GM19023 (cell line): ENCODE measurements at regions not wholly inside any gene's neighbourhood (a gene's known extent, or its start where the extent isn't known, plus 50 kb on each side); places are given as distances from the start of the nearest gene placed in this dataset.

Experiments
- ATAC-seq: cut with Tn5 transposase; IDR thresholded peaks from one replicate; pipeline ENCODE4 v1.9.1; 2021; ENCODE audit warnings: mild to moderate bottlenecking, moderate library complexity; ENCODE audit not compliant: unreplicated experiment

GRCh38 chr3:89624494-89624893, 517.1 kb downstream of the EPHA3 start:
- no peak for ATAC-seq

DNA sequence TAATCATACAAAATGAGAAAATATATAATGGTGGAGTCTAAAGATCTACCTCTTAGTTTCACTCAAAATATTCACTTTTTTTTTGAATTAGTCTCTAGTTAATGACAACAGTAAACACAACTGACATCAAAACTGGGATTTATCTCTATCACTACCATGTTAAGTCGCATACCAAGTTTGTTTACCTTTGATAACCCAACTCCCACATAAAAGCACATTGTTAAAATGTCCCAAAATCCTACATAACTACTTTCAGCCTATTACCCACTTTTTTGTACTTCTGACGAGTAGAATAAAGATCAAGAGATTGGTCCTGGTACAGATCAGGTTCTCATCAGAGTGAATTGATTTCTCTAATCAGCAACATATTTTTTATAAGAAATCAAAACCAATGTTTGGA, 518.5 kb downstream of the EPHA3 start:
- no peak for ATAC-seq

- no peak for ATAC-seq
Observed at GRCh38 chr3:89628856-89629670, 521.6 kb downstream of the EPHA3 start.

DNA sequence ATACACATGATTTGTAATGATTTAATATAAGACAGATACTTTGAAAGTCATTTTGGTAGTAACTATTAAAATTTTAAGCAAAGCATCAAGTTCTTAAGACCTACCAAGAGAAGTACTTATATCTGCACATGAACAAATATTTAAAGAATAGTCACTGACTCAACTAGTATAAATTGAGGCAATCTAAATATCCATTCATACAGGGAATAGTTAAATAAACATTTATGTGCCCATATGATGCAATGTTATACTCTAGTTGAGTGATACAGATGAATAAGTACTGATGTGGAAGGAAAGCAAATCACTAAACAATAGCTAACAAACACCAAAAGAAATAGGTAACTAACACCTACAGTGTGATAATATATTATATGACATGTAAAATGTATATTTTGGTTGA, 527.7 kb downstream of the EPHA3 start:
- ATAC-seq: no peak

DNA sequence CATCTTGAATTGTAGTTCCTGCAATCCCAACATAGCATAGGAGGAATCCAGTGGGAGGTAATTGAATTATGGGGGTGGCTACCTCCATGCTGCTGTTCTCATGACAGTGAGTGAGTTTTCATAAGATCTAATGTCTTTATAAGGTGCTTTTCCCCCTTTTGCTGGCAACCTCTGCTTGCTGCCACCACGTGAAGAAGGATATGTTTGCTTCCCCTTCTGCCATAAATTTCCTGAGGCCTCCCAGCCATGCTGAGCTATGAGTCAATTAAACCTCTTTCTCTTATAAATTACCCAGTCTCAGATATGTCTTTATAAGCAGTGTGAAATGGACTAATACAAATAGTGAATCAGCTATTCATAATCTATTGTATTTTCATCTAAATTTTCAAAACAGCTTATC, 537.3 kb downstream of the EPHA3 start:
- ATAC-seq: no peak

DNA sequence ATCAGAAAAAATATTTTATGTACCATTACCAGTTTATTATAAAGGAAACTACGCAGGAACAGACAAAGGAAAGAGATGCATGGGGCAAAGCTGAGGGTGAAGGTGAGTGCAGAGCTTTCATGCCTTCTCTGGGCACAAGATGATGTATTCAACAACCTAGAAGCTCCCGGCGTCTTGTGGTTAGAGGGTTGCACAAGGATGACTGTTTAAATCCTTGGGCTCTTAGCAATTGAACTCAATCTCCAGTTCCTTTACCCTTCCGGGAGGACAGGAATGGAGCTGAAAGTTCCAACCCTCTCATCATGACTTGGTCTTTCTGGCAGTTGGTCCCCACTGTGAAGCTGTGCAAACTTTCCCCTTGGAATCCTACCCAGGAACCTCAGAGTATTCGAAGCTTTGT, 542.0 kb downstream of the EPHA3 start:
- no peak for ATAC-seq

GRCh38 chr3:89654031-89654430, 546.6 kb downstream of the EPHA3 start:
- no peak for ATAC-seq

GRCh38 chr3:89656388-89656787, 549.0 kb downstream of the EPHA3 start:
- ATAC-seq: no peak

DNA sequence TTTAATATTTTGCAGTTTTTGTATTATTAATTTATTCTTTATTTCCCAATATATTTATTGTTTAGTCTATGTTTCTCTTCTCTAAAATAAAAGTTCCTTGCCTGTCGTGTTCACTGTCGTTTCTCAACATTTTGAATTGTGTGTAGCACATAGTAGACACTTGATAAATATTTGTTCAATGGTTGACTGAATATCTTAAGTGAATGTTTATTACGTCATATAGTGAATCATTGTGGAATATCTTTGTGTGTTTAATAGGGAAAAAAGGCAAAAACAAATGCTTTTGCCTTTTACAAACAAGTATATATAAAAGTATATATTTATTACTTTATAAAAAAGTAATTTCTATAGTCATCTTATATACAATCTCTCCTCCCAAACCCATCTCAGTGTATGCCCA, 572.3 kb downstream of the EPHA3 start:
- no peak for ATAC-seq

DNA sequence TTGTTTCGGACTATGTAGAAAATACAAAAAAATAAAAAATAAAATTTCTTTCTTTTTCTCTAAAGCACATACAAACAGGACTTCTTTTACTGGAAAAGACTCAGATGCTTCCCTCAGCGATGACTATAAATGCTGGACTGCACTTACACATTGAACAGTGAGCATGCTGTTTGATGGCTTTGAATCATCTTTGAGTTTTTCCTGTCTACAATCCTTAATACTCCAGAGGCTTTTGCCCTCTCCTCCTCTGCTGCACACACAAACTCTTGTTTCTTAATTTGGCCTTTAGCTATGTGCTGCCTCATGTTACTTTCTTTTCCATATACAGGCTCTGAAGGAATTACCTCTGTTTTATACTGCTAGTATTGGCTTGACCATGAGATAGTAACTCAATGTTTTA, 575.1 kb downstream of the EPHA3 start:
- ATAC-seq: no peak

GRCh38 chr3:89685731-89686130, 578.3 kb downstream of the EPHA3 start:
- ATAC-seq: no peak

DNA sequence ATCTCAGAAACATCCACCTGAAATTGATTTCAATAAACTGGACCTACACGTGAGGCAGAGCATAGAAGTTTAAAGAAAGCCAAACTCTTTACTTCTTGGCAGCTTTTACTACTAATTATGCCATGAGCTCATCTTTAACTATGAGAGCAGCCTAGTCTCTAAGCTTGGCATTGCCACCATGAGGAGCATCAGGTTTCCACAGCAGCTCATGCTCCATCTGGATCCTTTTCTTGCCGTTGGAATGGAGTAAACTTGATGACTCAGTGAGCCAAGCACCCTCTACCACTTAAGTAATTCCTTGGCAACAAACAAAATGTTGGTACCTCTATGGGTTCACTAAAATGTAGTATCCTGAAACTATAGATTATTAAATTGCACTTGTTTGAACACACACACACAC, 583.2 kb downstream of the EPHA3 start:
- ATAC-seq: no peak

DNA sequence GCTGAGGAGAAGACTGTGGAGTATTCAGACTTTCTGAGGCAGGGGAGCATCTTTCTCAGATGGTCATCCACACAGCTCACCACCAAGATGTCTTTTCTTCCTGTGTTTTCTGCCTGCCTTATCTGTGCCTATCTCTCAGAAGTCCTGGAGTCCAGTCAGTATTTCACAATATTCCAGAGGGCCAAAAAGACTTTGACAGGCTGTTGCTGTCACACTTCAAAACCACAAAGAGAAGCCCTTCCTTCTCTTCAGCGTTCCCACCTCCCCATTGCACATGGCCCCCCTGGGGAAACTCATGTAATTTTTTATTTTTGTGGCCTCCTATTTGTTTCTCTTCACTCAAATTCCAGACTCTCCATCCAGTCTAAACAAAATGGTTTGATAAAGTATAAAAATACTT, 585.2 kb downstream of the EPHA3 start:
- ATAC-seq: no peak

DNA sequence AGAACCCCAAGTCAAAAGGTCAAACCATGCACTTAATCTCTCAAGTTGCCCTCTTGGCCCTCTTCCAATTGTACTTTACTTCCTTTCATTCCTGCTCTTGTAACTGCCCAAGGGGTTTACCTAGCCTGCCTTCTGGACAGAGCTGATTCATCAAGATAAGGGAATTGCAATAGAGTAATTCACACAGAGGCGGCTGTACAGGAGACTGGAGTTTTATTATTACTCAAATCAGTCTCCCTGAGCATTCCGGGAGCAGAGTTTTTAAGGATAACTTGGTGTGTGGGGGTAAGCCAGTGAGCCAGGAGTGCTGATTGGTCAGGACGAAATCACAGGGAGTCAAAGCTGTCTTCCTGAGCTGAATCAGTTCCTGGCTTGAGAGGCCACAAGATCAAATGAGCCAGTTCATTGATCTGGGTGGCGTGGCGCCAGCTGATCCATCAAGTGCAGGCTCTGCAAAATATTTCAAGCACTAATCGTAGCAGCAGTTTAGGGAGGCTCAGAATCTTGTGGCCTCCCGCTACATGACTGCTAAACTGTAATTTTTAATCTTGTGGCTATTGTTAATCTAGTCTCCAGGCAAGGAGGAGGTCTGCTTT, 590.0 kb downstream of the EPHA3 start:
- no peak for ATAC-seq

- ATAC-seq: no peak
Observed at GRCh38 chr3:89698208-89698830, 590.9 kb downstream of the EPHA3 start.

- ATAC-seq: no peak
Observed at GRCh38 chr3:89699229-89699628, 591.8 kb downstream of the EPHA3 start.

GRCh38 chr3:89699771-89700170, 592.4 kb downstream of the EPHA3 start:
- ATAC-seq: no peak

- ATAC-seq: no peak
Observed at GRCh38 chr3:89702404-89702803, 595.0 kb downstream of the EPHA3 start.

- ATAC-seq: no peak
Observed at GRCh38 chr3:89713196-89713595, 605.8 kb downstream of the EPHA3 start.

DNA sequence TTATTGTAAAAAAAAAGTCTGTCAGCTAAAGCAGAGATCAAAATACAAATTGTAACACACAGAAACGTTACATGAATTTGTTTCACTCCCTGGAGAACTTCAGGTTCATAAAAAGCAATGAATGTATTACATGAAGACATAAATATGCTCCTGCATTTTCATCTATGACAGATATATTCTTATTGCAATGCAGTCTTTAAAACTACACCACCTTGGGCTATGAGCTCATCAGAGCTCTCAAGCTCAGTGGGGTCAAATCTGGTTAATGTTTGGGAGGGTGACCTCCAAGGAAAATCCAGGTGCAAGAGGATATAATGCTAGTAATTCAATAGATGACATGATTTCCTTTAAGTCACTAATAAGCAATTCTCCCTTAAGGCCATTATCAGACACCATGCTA, 606.8 kb downstream of the EPHA3 start:
- ATAC-seq: no peak

DNA sequence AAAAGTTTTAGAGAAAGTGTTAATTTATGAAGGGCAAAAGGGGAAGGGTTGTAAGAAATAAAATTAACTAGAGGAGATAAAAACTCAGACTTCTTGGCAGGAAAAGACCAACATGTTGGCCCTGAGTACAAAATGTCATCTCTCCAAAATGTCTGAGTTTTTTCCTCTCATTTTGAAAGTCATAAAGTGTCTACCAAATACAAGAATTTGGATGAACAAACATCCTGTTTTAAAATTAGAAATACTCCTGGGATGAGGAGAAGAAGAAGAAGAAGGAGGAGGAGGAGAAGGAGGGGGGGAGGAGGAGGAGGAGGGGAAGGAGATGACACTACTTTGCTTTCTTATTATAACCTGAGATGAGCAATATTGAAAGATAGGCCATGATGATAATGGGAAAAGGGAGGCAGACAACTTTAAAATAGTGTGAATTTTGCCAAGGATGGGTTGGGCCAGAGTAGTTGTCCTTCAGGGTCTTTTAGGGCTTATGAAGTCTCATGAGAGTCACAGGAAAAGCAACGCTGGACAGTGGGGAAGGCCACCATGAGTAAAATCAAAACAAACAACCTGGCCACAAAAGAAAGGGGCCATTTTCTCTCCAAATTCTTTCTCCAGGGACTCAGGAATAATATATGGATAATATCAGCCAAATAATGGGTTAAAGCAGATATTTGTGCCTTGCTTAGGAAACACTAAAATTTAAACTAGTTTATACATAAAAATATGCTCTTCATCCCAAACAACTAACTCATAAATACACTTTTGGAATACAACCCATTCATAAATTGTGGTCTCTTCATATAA, 632.9 kb downstream of the EPHA3 start:
- no peak for ATAC-seq

DNA sequence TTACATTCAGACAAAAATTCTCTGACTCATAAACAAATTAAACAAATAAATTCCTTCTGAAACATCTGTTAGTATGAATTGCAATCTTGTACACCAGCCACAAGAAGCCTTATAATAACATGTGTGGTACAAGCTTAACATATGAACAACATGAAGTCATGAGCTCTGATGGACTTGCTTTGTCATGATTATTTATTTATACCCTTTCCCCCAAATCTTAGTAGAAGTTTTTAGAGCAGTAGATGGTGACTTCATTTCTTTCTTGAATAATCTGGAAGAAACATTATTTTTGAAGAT, 633.4 kb downstream of the EPHA3 start:
- ATAC-seq: no peak
